ENCODE measurements at regions not wholly inside any gene's neighbourhood (a gene's known extent, or its start where the extent isn't known, plus 50 kb on each side); places are given as distances from the start of the nearest gene placed in this dataset.

DNA sequence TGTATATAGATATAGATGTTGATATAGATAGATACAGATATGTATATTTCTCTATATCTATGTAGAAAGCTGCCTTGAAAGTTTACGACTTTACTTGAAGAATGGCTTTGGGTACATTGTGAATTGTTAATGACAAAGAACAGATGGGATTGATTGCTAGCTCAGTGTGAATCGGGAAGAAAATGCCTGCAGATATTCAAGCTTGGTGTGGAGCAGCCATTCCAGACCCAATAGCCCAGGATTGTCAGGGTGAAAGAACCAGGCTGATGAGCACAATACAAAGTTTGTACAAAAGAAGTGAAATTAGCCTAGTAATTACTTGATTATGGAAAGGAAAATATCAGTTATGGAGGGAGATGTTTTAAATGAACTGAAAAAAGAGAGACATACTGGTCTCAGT, 946.2 kb downstream of the STPG2 start:
- TF ChIP-seq, protein P1, sequence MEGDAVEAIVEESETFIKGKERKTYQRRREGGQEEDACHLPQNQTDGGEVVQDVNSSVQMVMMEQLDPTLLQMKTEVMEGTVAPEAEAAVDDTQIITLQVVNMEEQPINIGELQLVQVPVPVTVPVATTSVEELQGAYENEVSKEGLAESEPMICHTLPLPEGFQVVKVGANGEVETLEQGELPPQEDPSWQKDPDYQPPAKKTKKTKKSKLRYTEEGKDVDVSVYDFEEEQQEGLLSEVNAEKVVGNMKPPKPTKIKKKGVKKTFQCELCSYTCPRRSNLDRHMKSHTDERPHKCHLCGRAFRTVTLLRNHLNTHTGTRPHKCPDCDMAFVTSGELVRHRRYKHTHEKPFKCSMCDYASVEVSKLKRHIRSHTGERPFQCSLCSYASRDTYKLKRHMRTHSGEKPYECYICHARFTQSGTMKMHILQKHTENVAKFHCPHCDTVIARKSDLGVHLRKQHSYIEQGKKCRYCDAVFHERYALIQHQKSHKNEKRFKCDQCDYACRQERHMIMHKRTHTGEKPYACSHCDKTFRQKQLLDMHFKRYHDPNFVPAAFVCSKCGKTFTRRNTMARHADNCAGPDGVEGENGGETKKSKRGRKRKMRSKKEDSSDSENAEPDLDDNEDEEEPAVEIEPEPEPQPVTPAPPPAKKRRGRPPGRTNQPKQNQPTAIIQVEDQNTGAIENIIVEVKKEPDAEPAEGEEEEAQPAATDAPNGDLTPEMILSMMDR (IDR thresholded peaks at IDR 0.05; ENCODE audit: control insufficient read depth, extremely low read depth, insufficient read depth): no peak
- DNase-seq (ENCODE audit: low read depth): no peak
- H3K4me3 ChIP-seq (ENCODE audit: low read depth, low read length): no peak overlapping the region

DNA sequence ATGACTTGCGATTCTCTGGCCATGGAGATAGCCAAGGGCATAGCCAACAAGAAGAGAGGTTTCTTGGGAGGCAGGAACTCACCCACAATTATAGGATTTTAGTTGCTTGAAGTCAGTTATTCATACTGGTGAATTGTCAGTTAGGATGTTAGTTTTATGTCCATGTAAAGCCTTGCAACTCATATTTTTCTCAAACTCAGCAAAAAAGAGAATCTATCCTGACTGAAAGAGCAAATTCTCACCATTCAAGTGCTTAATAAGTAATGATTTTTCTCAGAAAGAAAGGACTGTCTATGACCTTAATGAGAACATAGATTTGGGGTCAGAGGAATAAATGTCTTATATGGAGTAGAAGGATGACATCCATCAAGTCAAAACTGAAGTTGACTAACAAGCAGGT, 934.5 kb downstream of the STPG2 start:
- TF ChIP-seq, protein P1 (IDR thresholded peaks at IDR 0.05; ENCODE audit: control insufficient read depth, extremely low read depth, insufficient read depth): no peak
- no peak for DNase-seq (ENCODE audit: low read depth)
- no peak overlapping the region for H3K4me3 ChIP-seq (ENCODE audit: low read depth, low read length)

DNA sequence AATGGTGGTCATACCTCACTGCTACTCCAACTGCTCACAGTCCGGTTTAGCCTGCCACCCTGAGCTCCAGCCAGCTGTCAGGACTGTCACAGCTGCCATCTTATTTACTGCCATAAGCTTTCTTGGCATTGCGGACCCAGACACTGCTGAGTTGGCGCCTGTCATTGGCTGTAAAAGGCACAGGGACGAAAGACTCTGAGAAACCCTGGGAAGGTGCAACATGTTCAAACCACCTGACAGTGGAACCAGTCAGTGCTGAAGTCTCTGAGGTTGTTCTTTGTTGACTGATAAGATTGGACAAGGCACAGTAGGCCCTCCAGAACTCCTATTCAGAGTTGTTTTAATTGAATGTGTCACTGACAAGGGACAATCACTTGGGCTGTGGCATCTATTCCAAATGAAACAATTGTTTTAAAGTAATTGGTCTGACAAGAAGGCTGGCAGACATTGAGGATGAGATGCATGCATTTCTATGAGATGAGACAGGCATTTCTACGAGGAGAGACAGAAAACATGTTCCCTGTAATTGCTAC, 927.8 kb downstream of the STPG2 start:
- DNase-seq (ENCODE audit: low read depth): no peak
- H3K4me3 ChIP-seq (ENCODE audit: low read depth, low read length): no peak overlapping the region
- TF ChIP-seq, protein P1 (IDR thresholded peaks at IDR 0.05; ENCODE audit: control insufficient read depth, extremely low read depth, insufficient read depth): no peak

DNA sequence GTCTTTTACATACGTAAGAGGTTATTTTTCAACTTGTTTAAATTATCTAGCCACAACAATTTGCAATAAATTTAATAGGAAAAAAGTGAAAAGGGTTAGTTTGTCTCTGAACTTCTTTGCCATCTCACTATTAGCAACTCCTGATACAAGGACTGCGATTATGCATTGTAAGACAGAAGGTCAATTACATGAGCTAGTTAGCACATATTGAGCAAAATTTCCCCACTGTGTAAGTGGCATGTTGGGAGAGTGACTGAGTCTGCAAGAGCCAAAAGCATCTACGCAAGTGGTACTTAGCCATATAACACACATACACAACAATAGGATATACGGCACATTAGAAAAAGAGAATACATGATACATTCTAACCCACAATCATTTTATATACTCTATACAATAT, 927.2 kb downstream of the STPG2 start:
- H3K4me3 ChIP-seq (ENCODE audit: low read depth, low read length): no peak overlapping the region
- no peak for DNase-seq (ENCODE audit: low read depth)
- TF ChIP-seq, protein P1 (IDR thresholded peaks at IDR 0.05; ENCODE audit: control insufficient read depth, extremely low read depth, insufficient read depth): no peak

DNA sequence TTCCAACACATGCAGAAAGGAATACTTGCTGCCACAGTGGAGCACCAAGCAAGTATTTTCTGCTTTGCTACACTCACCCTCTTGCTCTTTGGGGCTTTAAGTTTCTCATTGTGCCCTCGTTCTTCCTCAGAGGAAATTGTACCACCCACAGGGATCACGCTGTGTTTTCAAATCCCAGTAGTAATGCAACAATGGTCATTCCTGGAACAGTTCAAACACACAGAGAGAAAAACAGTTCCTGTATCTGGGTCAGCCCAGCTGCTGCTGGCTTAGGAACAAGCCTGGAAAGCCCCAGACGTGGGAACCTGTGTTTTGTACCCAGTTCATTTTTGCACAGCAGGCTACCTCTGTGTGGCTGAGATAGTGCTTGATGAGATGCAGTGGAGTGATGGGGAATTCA, 907.8 kb downstream of the STPG2 start:
- H3K4me3 ChIP-seq (ENCODE audit: low read depth, low read length): no peak overlapping the region
- no peak for DNase-seq (ENCODE audit: low read depth)
- TF ChIP-seq, protein P1 (IDR thresholded peaks at IDR 0.05; ENCODE audit: control insufficient read depth, extremely low read depth, insufficient read depth): no peak

DNA sequence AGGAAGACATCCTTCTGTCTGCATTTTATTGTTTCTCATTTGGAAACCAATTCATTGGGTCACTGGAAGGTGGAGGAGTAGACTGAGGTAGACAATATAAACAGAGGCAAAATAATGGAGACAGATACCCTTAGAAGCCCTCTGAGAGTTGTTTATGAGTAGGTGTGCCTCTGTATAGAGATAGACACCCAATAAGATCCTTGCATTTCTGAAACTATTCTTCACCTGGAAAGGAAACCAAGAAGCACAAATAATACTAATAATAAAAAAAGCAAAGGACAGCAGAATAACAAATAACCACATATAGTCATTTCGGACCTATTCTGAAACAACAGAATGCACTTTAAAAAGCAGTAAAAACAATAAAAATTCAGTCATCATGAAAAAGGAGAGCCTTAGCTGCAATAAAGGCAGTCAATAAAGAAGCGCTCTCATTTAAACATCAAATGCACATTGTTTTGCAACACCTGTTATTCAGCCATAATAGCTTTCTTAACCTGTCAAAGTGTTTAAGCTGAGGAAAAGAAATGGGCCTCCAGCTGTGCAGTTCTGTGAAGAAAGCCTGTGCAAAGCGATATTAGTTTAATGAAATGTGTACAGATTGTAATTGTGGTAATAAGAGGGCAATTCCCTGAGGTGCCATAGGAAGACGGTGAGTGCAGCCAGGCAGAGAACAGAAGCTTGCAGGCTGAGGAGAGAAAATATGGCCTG, 904.2 kb downstream of the STPG2 start:
- no peak for DNase-seq (ENCODE audit: low read depth)
- no peak overlapping the region for H3K4me3 ChIP-seq (ENCODE audit: low read depth, low read length)
- TF ChIP-seq, protein P1 (IDR thresholded peaks at IDR 0.05; ENCODE audit: control insufficient read depth, extremely low read depth, insufficient read depth): no peak

DNA sequence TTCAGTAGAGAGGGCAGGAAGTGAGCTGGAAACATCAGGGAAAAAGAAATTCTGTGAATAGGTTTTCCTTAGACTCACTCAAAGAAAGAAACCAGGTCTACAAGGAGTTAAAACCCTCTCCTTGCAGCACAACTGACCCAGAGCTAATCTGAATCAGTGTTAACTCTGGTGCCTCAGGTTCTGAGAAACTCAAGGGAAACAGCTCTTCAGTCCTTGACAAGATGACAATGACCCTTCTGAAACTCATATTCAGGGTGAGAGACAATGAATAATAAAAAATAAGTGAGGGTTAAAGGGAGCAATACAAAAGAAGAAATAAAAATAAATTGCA, 903.6 kb downstream of the STPG2 start:
- DNase-seq (ENCODE audit: low read depth): no peak
- no peak overlapping the region for H3K4me3 ChIP-seq (ENCODE audit: low read depth, low read length)
- TF ChIP-seq, protein P1 (IDR thresholded peaks at IDR 0.05; ENCODE audit: control insufficient read depth, extremely low read depth, insufficient read depth): no peak

Data from LNCaP clone FGC (cell line).